Peyer's patch (tissue), 4 donors: ENCODE measurements at regions not wholly inside any gene's neighbourhood (a gene's known extent, or its start where the extent isn't known, plus 50 kb on each side); places are given as distances from the start of the nearest gene placed in this dataset.

ENCODE experiments used
- CTCF ChIP-seq, 6 experiments: fragments of 450-650 bp in 4 of 6; fragments of 200-600 bp in 2 of 6; sonication (generic) in 1 of 6; IDR thresholded peaks; one replicate each; pipeline ENCODE4 v1.5.1; 2017 to 2019; ENCODE audit warnings: antibody characterized with exemption in 6 of 6, mild to moderate bottlenecking in 3 of 6, moderate library complexity in 1 of 6
- POLR2A ChIP-seq, 2 donors: fragments of 450-650 bp; IDR thresholded peaks; one replicate each; pipeline ENCODE4 v1.5.1; 2017; ENCODE audit warnings: antibody characterized with exemption in 2 of 2, mild to moderate bottlenecking in 2 of 2, moderate library complexity in 2 of 2

GRCh38 chr13:89518289-89519077 lies 1829.0 kb upstream of the MIR17HG start:
- TF ChIP-seq POLR2A (IDR thresholded peaks at IDR 0.05) (no peak), CTCF (IDR thresholded peaks at IDR 0.05) (no peak)
